Peyer's patch (tissue), 4 donors: ENCODE measurements at regions not wholly inside any gene's neighbourhood (a gene's known extent, or its start where the extent isn't known, plus 50 kb on each side); places are given as distances from the start of the nearest gene placed in this dataset.
"Not testable (repeated sequence)": the region's sequence is repeated elsewhere in the genome, so short reads cannot be mapped to it uniquely, and the experiment has no call there.

Experiments used
- DNase-seq, 3 donors: peaks; one replicate each; pipeline ENCODE4 v3.0.0-alpha.2; 2017 to 2019
- H3K27ac ChIP-seq, 4 donors: fragments of 200-600 bp; sonication (generic); one replicate each; pipeline ENCODE4 v1.5.1; 2016 to 2019
- H3K27me3 ChIP-seq, 2 donors: fragments of 200-600 bp; sonication (generic); one replicate each; pipeline ENCODE4 v1.5.1; 2019
- H3K36me3 ChIP-seq, 3 donors: fragments of 200-600 bp; sonication (generic); one replicate each; pipeline ENCODE4 v1.5.1; 2016 to 2019
- H3K4me1 ChIP-seq, 4 donors: fragments of 200-600 bp; sonication (generic); one replicate each; pipeline ENCODE4 v1.5.1; 2016 to 2019
- H3K4me3 ChIP-seq, 4 donors: fragments of 200-600 bp; sonication (generic); 1 replicate in 3 of 4; 2 replicates in 1 of 4; pipeline ENCODE4 v1.5.1; 2016 to 2019; ENCODE audit warnings: mild to moderate bottlenecking in 1 of 4
- H3K9me3 ChIP-seq, 4 donors: fragments of 200-600 bp; sonication (generic); one replicate each; pipeline ENCODE4 v1.5.1; 2016 to 2019; ENCODE audit warnings: mild to moderate bottlenecking in 1 of 4

GRCh38 chr12:10453-10852 lies 56.1 kb upstream of the IQSEC3 start:
- H3K4me3 ChIP-seq, H3K27me3 ChIP-seq, H3K36me3 ChIP-seq, H3K9me3 ChIP-seq, H3K27ac ChIP-seq: not testable (repeated sequence)
- peak in 1 of 3 donors; percentile 47 for DNase-seq
- H3K4me1 ChIP-seq = peaks cover 0 to 17% (median 0%) of the 10 kb centered on the region in 4 donors

DNA sequence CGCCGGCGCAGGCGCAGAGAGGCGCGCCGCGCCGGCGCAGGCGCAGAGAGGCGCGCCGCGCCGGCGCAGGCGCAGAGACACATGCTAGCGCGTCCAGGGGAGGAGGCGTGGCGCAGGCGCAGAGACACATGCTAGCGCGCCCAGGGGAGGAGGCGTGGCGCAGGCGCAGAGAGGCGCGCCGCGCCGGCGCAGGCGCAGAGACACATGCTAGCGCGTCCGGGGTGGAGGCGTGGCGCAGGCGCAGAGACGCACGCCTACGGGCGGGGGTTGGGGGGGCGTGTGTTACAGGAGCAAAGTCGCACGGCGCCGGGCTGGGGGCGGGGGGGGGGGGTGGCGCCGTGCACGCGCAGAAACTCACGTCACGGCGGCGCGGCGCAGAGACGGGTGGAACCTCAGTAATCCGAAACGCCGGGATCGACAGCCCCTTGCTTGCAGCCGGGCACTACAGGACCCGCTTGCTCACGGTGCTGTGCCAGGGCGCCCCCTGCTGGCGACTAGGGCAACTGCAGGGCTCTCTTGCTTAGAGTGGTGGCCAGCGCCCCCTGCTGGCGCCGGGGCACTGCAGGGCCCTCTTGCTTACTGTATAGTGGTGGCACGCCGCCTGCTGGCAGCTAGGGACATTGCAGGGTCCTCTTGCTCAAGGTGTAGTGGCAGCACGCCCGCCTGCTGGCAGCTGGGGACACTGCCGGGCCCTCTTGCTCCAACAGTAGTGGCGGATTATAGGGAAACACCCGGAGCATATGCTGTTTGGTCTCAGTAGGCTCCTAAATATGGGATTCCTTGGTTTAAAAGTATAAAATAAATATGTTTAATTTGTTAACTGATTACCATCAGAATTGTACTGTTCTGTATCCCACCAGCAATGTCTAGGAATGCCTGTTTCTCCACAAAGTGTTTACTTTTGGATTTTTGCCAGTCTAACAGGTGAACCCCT lies 55.4 kb upstream of the IQSEC3 start:
- not testable (repeated sequence) for H3K36me3 ChIP-seq, H3K27ac ChIP-seq, DNase-seq, H3K9me3 ChIP-seq, H3K4me3 ChIP-seq, H3K27me3 ChIP-seq
- H3K4me1 ChIP-seq = peaks cover 0 to 17% (median 0%) of the 10 kb centered on the region in 4 donors

DNA sequence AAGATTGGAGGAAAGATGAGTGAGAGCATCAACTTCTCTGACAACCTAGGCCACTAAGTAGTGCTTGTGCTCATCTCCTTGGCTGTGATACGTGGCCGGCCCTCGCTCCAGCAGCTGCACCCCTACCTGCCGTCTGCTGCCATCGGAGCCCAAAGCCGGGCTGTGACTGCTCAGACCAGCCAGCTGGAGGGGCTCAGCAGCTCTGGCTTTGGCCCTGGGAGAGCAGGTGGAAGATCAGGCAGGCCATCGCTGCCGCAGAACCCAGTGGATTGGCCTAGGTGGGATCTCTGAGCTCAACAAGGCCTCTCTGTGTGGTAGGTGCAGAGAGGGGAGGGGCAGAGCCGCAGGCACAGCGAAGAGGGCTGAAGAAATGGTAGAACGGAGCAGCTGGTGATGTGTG lies 54.3 kb upstream of the IQSEC3 start:
- not testable (repeated sequence) for H3K27me3 ChIP-seq, H3K36me3 ChIP-seq, H3K4me3 ChIP-seq, H3K27ac ChIP-seq, H3K9me3 ChIP-seq
- H3K4me1 ChIP-seq = peaks cover 0 to 17% (median 0%) of the 10 kb centered on the region in 4 donors
- DNase-seq = peak in 1 of 3 donors; percentile 49

GRCh38 chr12:12725-13640 lies 53.6 kb upstream of the IQSEC3 start:
- H3K4me1 ChIP-seq = peaks cover 0 to 17% (median 0%) of the 10 kb centered on the region in 4 donors
- not testable (repeated sequence) for H3K36me3 ChIP-seq, H3K4me3 ChIP-seq, H3K9me3 ChIP-seq, H3K27me3 ChIP-seq
- peak overlapping the region in 2 of 4 donors; percentile 28 to 61 for H3K27ac ChIP-seq
- peak in 1 of 3 donors; percentile 45 for DNase-seq

DNA sequence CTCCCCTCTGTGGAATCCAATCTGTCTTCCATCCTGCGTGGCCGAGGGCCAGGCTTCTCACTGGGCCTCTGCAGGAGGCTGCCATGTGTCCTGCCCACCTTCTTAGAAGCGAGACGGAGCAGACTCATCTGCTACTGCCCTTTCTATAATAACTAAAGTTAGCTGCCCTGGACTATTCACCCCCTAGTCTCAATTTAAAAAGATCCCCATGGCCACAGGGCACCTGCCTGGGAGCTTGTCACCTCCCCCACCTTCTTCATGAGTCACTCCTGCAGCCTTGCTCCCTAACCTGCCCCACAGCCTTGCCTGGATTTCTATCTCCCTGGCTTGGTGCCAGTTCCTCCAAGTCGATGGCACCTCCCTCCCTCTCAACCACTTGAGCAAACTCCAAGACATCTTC lies 52.7 kb upstream of the IQSEC3 start:
- H3K36me3 ChIP-seq, H3K9me3 ChIP-seq, H3K4me3 ChIP-seq, H3K27me3 ChIP-seq: not testable (repeated sequence)
- Histone ChIP-seq H3K4me1 (peaks cover 0 to 17% (median 0%) of the 10 kb centered on the region in 4 donors), H3K27ac (peak overlapping the region in 2 of 4 donors; percentile 61 to 76)
- peak in 2 of 3 donors; percentile 70 to 79 for DNase-seq

GRCh38 chr12:14696-15095 lies 51.9 kb upstream of the IQSEC3 start:
- H3K4me3 ChIP-seq = not testable (repeated sequence)

DNA sequence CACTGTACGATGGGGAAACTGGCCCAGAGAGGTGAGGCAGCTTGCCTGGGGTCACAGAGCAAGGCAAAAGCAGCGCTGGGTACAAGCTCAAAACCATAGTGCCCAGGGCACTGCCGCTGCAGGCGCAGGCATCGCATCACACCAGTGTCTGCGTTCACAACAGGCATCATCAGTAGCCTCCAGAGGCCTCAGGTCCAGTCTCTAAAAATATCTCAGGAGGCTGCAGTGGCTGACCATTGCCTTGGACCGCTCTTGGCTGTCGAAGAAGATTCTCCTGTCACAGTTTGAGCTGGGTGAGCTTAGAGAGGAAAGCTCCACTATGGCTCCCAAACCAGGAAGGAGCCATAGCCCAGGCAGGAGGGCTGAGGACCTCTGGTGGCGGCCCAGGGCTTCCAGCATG lies 51.2 kb upstream of the IQSEC3 start:
- not testable (repeated sequence) for H3K27ac ChIP-seq, H3K36me3 ChIP-seq, H3K4me3 ChIP-seq, H3K9me3 ChIP-seq, H3K27me3 ChIP-seq, DNase-seq
- peaks cover 0 to 17% (median 0%) of the 10 kb centered on the region in 4 donors for H3K4me1 ChIP-seq

More at GRCh38 chr12:14696-15095, 51.9 kb upstream of the IQSEC3 start:
- peaks cover 0 to 17% (median 0%) of the 10 kb centered on the region in 4 donors for H3K4me1 ChIP-seq
- not testable (repeated sequence) for H3K27me3 ChIP-seq, H3K36me3 ChIP-seq, DNase-seq, H3K27ac ChIP-seq, H3K9me3 ChIP-seq

DNA sequence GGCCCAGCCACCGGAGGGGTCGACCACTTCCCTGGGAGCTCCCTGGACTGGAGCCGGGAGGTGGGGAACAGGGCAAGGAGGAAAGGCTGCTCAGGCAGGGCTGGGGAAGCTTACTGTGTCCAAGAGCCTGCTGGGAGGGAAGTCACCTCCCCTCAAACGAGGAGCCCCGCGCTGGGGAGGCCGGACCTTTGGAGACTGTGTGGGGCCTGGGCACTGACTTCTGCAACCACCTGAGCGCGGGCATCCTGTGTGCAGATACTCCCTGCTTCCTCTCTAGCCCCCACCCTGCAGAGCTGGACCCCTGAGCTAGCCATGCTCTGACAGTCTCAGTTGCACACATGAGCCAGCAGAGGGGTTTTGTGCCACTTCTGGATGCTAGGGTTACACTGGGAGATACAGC lies 50.5 kb upstream of the IQSEC3 start:
- peaks cover 0 to 17% (median 0%) of the 10 kb centered on the region in 4 donors for H3K4me1 ChIP-seq
- DNase-seq, H3K27me3 ChIP-seq, H3K9me3 ChIP-seq, H3K36me3 ChIP-seq, H3K4me3 ChIP-seq, H3K27ac ChIP-seq: not testable (repeated sequence)

DNA sequence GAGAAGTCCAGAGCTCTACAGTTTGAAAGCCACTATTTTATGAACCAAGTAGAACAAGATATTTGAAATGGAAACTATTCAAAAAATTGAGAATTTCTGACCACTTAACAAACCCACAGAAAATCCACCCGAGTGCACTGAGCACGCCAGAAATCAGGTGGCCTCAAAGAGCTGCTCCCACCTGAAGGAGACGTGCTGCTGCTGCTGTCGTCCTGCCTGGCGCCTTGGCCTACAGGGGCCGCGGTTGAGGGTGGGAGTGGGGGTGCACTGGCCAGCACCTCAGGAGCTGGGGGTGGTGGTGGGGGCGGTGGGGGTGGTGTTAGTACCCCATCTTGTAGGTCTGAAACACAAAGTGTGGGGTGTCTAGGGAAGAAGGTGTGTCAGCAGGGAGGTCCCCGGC lies 50.0 kb upstream of the IQSEC3 start:
- H3K4me1 ChIP-seq = peaks cover 0 to 17% (median 0%) of the 10 kb centered on the region in 4 donors
- not testable (repeated sequence) for H3K27ac ChIP-seq, H3K9me3 ChIP-seq, H3K36me3 ChIP-seq, DNase-seq, H3K4me3 ChIP-seq, H3K27me3 ChIP-seq
